Epithelial cell of proximal tubule (primary cell): ENCODE measurements at regions not wholly inside any gene's neighbourhood (a gene's known extent, or its start where the extent isn't known, plus 50 kb on each side); places are given as distances from the start of the nearest gene placed in this dataset.

Source experiments
- DNase-seq: peaks from one replicate; pipeline ENCODE4 v3.0.0-alpha.2; 2011; ENCODE audit warnings: low read depth
- H3K4me3 ChIP-seq: 2 replicates; pipeline ENCODE4 v1.5.1; 2011; ENCODE audit warnings: low read depth, mild to moderate bottlenecking, low read length
- CTCF ChIP-seq: conservative IDR thresholded peaks from 2 replicates; pipeline ENCODE4 v1.5.1; 2012; ENCODE audit warnings: low read depth, mild to moderate bottlenecking, low read length

GRCh38 chr5:141771031-141771430, 89.0 kb upstream of the ARAP3 start:
- no peak for TF ChIP-seq CTCF
- no peak overlapping the region for H3K4me3 ChIP-seq
- no peak for DNase-seq

GRCh38 chr5:141769671-141770070, 87.6 kb upstream of the ARAP3 start:
- no peak overlapping the region for H3K4me3 ChIP-seq
- DNase-seq = no peak

GRCh38 chr5:141767671-141768070, 85.6 kb upstream of the ARAP3 start:
- DNase-seq = no peak
- no peak overlapping the region for H3K4me3 ChIP-seq
- no peak for TF ChIP-seq CTCF

More at GRCh38 chr5:141769671-141770070, 87.6 kb upstream of the ARAP3 start:
- TF ChIP-seq CTCF = no peak

- no peak for TF ChIP-seq CTCF
- DNase-seq = no peak
- H3K4me3 ChIP-seq = no peak overlapping the region
These were observed 84.0 kb upstream of the ARAP3 start for GRCh38 chr5:141765896-141766551.

- no peak for DNase-seq
- no peak for TF ChIP-seq CTCF
These were observed 81.5 kb upstream of the ARAP3 start for GRCh38 chr5:141763541-141763940.

GRCh38 chr5:141762790-141763368, 80.8 kb upstream of the ARAP3 start:
- peak; percentile 16 for TF ChIP-seq CTCF
- DNase-seq = no peak
- H3K4me3 ChIP-seq = no peak overlapping the region

More at GRCh38 chr5:141763541-141763940, 81.5 kb upstream of the ARAP3 start:
- no peak overlapping the region for H3K4me3 ChIP-seq

GRCh38 chr5:141762316-141762715, 80.3 kb upstream of the ARAP3 start:
- DNase-seq = no peak
- no peak overlapping the region for H3K4me3 ChIP-seq
- no peak for TF ChIP-seq CTCF
